GM23338 (cell line): ENCODE measurements at regions not wholly inside any gene's neighbourhood (a gene's known extent, or its start where the extent isn't known, plus 50 kb on each side); places are given as distances from the start of the nearest gene placed in this dataset.

Experiments used
- ATAC-seq: fragments of 200-7000 bp; cut with Tn5 transposase; 3 replicates; pipeline ENCODE4 v1.9.1; 2020
- DNase-seq: peaks from one replicate; pipeline ENCODE4 v3.0.0-alpha.2; 2015; ENCODE audit warnings: low spot score
- H2AFZ ChIP-seq: fragments of 200-600 bp; sonication (generic); 2 replicates; pipeline ENCODE4 v1.8.0; 2016; ENCODE audit warnings: antibody characterized with exemption, mild to moderate bottlenecking, moderate library complexity
- H3F3A ChIP-seq: fragments of 200-600 bp; sonication (generic); replicated peaks from 2 replicates; pipeline ENCODE4 v1.8.0; 2017; ENCODE audit warnings: antibody characterized with exemption, mixed run types, low read depth
- H3K27ac ChIP-seq: fragments of 200-600 bp; sonication (generic); 2 replicates; pipeline ENCODE4 v1.6.1; 2016; ENCODE audit warnings: low read depth
- H3K27me3 ChIP-seq: fragments of 200-600 bp; sonication (generic); 2 replicates; pipeline ENCODE4 v1.8.0; 2016; ENCODE audit warnings: mild to moderate bottlenecking, mixed run types, moderate library complexity; ENCODE audit not compliant: insufficient read depth
- H3K36me3 ChIP-seq: fragments of 200-600 bp; sonication (generic); 2 replicates; pipeline ENCODE4 v1.8.0; 2016; ENCODE audit warnings: mild to moderate bottlenecking; ENCODE audit not compliant: insufficient read depth
- H3K4me1 ChIP-seq: fragments of 200-600 bp; sonication (generic); 2 replicates; pipeline ENCODE4 v1.8.0; 2016; ENCODE audit warnings: mild to moderate bottlenecking, moderate library complexity; ENCODE audit not compliant: insufficient read depth
- H3K4me2 ChIP-seq: fragments of 200-600 bp; sonication (generic); 2 replicates; pipeline ENCODE4 v1.7.1; 2017; ENCODE audit warnings: mixed run types
- H3K4me3 ChIP-seq: fragments of 200-600 bp; sonication (generic); 2 replicates; pipeline ENCODE4 v1.6.1; 2016; ENCODE audit warnings: mixed run types
- H3K79me2 ChIP-seq: fragments of 200-600 bp; sonication (generic); replicated peaks from 2 replicates; pipeline ENCODE4 v1.8.0; 2017; ENCODE audit warnings: mild to moderate bottlenecking; ENCODE audit not compliant: insufficient read depth
- H3K9me2 ChIP-seq: fragments of 200-600 bp; sonication (generic); 2 replicates; pipeline ENCODE4 v1.8.0; 2017; ENCODE audit not compliant: insufficient read depth
- H4K20me1 ChIP-seq: fragments of 200-600 bp; sonication (generic); replicated peaks from 2 replicates; pipeline ENCODE4 v1.8.0; 2017; ENCODE audit warnings: mild to moderate bottlenecking; ENCODE audit not compliant: insufficient read depth
- H3K27ac Mint-ChIP-seq: 2 replicates; pipeline ENCODE4 v1.8.0; 2020; ENCODE audit warnings: inconsistent platforms, mild to moderate bottlenecking, moderate library complexity, mixed read lengths
- H3K27me3 Mint-ChIP-seq: 3 replicates; pipeline ENCODE4 v1.8.0; 2022; ENCODE audit warnings: low read depth, mild to moderate bottlenecking, moderate library complexity, mixed read lengths, inconsistent platforms; ENCODE audit not compliant: insufficient read depth, poor library complexity
- H3K36me3 Mint-ChIP-seq: 3 replicates; pipeline ENCODE4 v1.8.0; 2021; ENCODE audit warnings: low read depth, mild to moderate bottlenecking, inconsistent platforms, moderate library complexity, mixed read lengths
- H3K4me1 Mint-ChIP-seq: 3 replicates; pipeline ENCODE4 v1.8.0; 2020; ENCODE audit warnings: mild to moderate bottlenecking, inconsistent platforms, mixed read lengths
- H3K4me3 Mint-ChIP-seq: 3 replicates; pipeline ENCODE4 v1.8.0; 2021; ENCODE audit warnings: moderate library complexity, mild to moderate bottlenecking, inconsistent platforms, mixed read lengths
- H3K9me3 Mint-ChIP-seq: 3 replicates; pipeline ENCODE4 v1.8.0; 2020; ENCODE audit warnings: moderate library complexity, mild to moderate bottlenecking, inconsistent platforms, mixed read lengths
- CREB1 ChIP-seq: fragments of 250-450 bp; sonication (Bioruptor Pico); IDR thresholded peaks from 2 replicates; pipeline ENCODE4 v1.5.0; 2020; ENCODE audit warnings: low read depth, mild to moderate bottlenecking, moderate library complexity
- EZH2 ChIP-seq: fragments of 200-600 bp; sonication (generic); IDR thresholded peaks from one replicate; pipeline ENCODE4 v1.8.0; 2017; ENCODE audit warnings: antibody characterized with exemption, mild to moderate bottlenecking, low read depth; ENCODE audit not compliant: unreplicated experiment
- EZH2phosphoT487 ChIP-seq: fragments of 200-600 bp; sonication (generic); IDR thresholded peaks from one replicate; pipeline ENCODE4 v1.8.1; 2018; ENCODE audit warnings: antibody characterized with exemption; ENCODE audit not compliant: unreplicated experiment
- NANOG ChIP-seq: IDR thresholded peaks from 2 replicates; pipeline ENCODE4 v1.6.1; 2016; ENCODE audit warnings: antibody characterized with exemption, borderline replicate concordance
- ZNF331 ChIP-seq: fragments of 250-450 bp; sonication (Bioruptor Pico); IDR thresholded peaks from 2 replicates; pipeline ENCODE4 v1.5.0; 2020; ENCODE audit warnings: low read depth, mild to moderate bottlenecking, moderate library complexity
- ZNF462 ChIP-seq: fragments of 250-450 bp; sonication (Bioruptor Pico); IDR thresholded peaks from 2 replicates; pipeline ENCODE4 v1.5.0; 2020; ENCODE audit warnings: mild to moderate bottlenecking, moderate library complexity
- TF ChIP-seq, protein P1 (sequence below), 2 experiments: fragments of 200-600 bp in 1 of 2; sonication (generic) in 1 of 2; conservative IDR thresholded peaks; 2 replicates each; pipeline versions ENCODE4 v1.5.1 to v1.6.1; 2016 to 2017; ENCODE audit warnings: antibody characterized with exemption in 2 of 2, low read depth in 2 of 2, mild to moderate bottlenecking in 2 of 2, moderate library complexity in 1 of 2

- no peak for TF ChIP-seq ZNF331 (CRISPR knock-in tag)
- TF ChIP-seq, protein P1, sequence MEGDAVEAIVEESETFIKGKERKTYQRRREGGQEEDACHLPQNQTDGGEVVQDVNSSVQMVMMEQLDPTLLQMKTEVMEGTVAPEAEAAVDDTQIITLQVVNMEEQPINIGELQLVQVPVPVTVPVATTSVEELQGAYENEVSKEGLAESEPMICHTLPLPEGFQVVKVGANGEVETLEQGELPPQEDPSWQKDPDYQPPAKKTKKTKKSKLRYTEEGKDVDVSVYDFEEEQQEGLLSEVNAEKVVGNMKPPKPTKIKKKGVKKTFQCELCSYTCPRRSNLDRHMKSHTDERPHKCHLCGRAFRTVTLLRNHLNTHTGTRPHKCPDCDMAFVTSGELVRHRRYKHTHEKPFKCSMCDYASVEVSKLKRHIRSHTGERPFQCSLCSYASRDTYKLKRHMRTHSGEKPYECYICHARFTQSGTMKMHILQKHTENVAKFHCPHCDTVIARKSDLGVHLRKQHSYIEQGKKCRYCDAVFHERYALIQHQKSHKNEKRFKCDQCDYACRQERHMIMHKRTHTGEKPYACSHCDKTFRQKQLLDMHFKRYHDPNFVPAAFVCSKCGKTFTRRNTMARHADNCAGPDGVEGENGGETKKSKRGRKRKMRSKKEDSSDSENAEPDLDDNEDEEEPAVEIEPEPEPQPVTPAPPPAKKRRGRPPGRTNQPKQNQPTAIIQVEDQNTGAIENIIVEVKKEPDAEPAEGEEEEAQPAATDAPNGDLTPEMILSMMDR (conservative IDR thresholded peaks at IDR 0.05; ENCODE audit: low read depth in 2 of 2), result no peak
- TF ChIP-seq EZH2, result no peak
- no peak for TF ChIP-seq CREB1 (CRISPR knock-in tag)
- no peak for TF ChIP-seq NANOG
- TF ChIP-seq ZNF462 (CRISPR knock-in tag), result no peak
Observed at GRCh38 chr1:192943522-192943921, 115.6 kb downstream of the UCHL5 start (continued).

- H4K20me1 ChIP-seq, result no peaks in the 10 kb centered on the region
- no peaks in the 10 kb centered on the region for H3K27me3 ChIP-seq
- H3K79me2 ChIP-seq, result no peaks in the 10 kb centered on the region
- no peaks in the 10 kb centered on the region for H3K4me1 ChIP-seq
- H3K4me2 ChIP-seq, result no peak overlapping the region
- Mint-ChIP-seq H3K4me1 (no peaks in the 10 kb centered on the region), H3K36me3 (no peaks in the 10 kb centered on the region), H3K27ac (no peak overlapping the region), H3K4me3 (no peak overlapping the region), H3K27me3 (no peaks in the 10 kb centered on the region), H3K9me3 (no peaks in the 10 kb centered on the region)
- DNase-seq (no peak), ATAC-seq (no peak)
- H3K4me3 ChIP-seq, result no peak overlapping the region
- no peaks in the 10 kb centered on the region for H3F3A ChIP-seq
- no peaks in the 10 kb centered on the region for H3K36me3 ChIP-seq
- H3K27ac ChIP-seq, result no peak overlapping the region
- H3K9me2 ChIP-seq, result no peaks in the 10 kb centered on the region
- H2AFZ ChIP-seq, result no peak overlapping the region
- TF ChIP-seq ZNF462 (CRISPR knock-in tag), result no peak
- no peak for TF ChIP-seq NANOG
- TF ChIP-seq EZH2phosphoT487, result no peak
Observed at GRCh38 chr1:192945390-192946130, 113.6 kb downstream of the UCHL5 start.
